NCI-H748 (cell line): ENCODE measurements at regions not wholly inside any gene's neighbourhood (a gene's known extent, or its start where the extent isn't known, plus 50 kb on each side); places are given as distances from the start of the nearest gene placed in this dataset.
"Not testable (repeated sequence)": the region's sequence is repeated elsewhere in the genome, so short reads cannot be mapped to it uniquely, and the experiment has no call there.

Experiments used
- DNase-seq: peaks from one replicate; lab custom pipeline; 2025; ENCODE audit not compliant: unreplicated experiment; lab: John Stamatoyannopoulos, UW

DNA sequence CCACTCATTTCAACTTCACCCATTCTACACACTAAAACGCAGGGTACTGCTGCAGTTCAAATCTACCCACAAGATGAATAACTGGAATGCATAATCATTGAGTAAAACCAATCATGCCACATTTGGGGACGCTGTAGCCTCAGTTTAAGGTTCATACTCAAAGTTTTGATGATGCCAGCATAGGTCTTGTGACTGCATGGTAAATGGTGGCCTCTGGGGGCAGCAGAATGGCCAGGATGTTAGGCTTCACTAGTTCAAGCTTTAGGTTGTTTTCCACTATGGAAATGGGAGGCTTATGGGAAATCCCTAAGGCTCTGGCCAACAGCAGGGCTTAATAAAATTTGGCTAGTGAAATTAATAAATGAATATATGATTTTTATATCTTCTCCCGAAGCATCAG, 104.3 kb upstream of the TSC22D2 start:
- DNase-seq = no peak

DNA sequence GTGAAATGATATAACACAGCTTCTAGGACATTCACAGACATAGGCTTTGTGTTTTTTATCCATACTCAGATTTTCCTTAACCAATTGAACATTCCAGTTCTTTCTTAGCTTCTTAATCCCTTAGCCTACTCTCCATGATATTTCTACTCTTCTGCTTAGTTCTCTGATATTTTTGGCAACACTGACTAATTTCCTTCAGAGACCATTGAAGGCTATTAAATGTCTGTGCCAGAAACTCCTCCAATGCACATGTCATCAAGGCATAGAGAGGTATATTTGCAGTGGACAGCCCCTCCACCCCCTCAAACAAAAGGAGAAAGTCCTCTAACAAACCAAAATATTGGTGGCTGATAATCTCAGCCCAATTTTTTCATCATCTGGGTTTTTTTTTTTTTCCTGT, 105.9 kb upstream of the TSC22D2 start:
- DNase-seq = no peak

DNA sequence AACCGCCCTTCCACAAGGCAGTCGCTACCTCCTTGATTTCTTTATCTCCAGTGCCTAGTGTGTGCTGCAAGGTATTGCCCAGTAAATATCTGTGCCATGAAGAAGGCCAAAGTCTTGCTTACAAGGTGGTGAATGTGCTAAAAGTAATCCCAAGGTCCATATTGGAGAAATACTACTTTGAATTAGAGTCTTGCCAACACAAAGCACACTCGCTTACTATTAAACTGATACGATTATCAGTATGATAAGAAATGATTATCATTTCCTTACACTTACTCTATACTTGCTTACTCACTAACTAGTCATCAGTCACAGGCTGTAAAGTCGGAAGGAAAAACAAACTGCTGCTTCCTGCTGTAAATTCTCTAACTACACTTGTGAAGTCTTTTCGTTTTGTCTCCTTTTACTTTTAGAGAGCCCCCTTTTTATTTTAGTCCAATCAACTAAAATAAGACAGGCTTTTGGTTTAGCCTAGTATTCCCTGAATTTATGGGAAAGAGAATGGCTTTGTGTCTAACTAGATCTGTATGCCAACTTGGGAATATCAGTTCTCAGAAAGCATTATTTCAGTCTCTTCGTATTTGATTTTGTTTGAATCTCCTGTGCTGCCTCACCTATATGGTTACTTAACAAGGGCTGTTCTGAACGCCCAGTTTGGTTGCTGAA, 107.1 kb upstream of the TSC22D2 start:
- DNase-seq = no peak

DNA sequence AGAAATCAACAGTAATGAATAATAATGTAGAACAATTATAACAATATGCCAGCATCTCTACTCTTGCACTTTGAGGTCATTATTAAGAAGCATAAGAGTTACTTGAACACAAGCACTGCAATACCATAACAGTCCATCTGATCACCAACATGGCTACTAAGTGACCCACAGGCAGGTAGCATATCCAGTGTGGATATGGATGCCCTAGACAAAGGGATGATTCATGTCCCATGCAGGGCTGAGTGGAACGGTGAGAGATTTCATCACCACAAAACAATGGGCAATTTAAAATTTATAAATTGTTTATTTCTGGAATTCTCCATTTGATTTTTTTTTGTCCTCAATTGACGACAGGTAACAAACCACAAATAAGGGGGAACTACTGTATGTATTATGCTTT, 107.7 kb upstream of the TSC22D2 start:
- no peak for DNase-seq

DNA sequence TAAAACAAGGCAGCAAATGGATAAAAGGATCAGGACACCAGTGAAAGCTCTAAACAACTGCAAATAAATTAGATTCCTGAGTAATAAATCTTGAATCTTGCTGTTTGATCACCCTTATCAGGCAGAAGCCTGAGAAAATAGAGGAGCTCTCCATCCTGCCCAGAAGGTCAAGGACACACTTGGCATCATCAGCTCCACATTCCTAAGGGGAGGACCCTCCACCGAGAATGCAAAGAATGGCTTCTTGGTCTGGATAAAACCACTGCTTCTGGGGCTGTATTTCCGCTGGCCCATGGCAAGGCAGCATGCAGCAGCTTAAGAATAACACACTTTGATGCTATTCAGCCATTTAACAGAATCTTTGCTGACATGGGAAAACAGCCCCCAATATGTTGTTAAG, 108.9 kb upstream of the TSC22D2 start:
- no peak for DNase-seq

DNA sequence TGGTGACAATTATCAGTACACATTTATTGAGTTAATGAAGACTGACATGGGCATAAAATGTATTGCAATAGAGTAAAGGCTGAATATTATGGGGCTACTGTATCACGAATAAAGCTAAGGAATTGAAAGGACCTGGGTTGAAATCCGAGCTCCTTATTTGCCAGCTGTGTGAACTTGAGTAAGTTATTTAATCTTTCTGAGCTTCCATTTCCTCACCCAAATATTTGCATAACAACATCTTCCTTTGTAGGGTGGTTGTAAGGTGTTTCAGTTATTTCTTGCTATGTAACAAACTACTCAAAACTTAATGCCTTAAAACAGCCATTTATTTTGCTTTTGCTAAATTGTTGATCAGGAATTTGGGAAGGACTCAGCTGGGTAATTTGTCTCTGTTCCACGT, 111.1 kb upstream of the TSC22D2 start:
- DNase-seq = no peak

DNA sequence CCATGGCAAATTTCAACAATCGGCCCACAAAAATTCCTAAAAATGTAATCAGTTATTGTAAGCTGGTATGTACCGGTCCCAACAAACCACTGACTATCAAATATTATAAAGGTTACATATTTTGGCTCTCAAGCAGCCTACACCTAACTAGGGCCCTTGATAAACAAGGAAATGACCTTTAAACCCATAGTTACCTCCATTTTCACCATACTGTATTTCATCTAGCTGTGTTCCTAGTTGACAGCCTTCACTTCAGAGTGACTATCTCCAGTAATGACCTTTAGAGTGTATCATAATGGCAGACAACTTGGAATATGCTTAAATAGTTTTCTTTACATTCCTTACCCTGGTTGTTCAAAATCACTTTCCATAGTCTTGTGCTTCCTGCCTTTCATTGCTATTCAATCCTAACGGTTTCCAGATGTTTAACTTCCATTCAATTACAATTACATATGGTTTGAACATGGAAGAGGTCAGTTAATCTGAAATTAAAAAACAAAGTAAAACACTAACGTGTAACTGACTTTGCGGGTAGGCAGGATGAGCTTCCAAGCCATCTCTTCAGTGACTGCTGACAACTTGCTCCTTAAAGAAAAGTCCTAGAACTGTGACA, 111.9 kb upstream of the TSC22D2 start:
- no peak for DNase-seq

DNA sequence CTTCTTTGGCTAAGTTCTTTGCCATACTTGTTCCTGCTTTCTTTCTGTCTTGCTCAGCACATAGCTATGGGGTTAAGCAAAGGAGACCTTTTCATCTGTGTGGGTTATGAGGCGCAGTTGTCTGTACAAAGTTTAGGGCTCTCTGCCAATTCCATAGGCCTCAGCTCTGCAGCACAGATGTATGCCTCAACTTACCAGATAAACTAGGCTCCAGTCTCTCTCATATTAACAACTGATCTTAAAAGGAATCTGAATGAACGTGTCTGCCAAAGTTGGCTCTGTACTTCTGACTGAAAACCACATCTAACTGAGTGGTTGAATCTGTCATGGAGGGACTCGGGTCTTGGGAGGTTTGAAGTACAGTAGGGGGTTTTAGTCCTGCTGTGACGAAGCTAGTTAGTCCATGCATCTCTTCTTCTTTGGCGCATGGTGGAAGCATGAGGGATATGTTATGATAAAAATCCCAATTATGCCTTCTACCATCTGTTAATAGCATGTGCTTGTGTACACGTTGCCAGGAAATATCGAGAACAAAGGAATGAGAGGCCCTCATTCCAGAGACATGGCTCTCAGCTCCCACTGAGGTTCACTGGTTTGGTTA, 114.6 kb upstream of the TSC22D2 start:
- DNase-seq = no peak

DNA sequence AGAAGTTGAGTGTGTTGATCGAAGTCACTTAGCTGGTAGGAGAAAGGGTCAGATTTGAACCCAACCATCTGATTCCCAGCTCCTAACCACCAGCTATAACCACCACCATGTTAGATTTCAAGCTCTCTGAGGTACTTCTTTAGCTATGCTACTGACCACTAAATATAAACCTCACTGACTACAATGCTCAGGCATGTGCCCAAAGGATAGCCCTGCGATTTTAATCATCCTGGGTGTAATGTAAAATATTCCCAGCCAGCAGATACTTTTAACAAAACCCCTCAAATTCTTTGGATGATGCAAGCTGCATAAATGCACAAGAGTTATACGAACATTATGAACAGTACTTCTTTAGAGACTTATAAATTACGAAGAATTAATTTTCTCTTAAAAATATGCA, 115.2 kb upstream of the TSC22D2 start:
- DNase-seq = no peak

DNA sequence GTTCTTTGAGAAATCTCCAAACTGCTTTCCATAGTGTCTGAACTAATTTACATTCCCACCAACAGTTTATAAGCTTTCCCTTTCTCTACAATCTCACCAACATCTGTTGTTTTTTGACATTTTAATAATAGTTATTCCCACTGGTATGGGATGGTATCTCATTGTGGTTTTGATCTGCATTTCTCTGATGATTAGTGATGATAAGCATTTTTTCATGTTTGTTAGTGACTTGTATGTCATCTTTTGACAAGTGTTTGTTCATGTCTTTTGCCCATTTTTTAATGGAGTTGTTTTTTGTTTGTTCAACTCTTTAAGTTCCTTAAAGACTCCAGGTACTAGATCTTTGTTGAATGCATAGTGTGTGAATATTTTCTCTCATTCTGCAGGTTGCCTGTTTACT, 116.6 kb upstream of the TSC22D2 start:
- DNase-seq = no peak

DNA sequence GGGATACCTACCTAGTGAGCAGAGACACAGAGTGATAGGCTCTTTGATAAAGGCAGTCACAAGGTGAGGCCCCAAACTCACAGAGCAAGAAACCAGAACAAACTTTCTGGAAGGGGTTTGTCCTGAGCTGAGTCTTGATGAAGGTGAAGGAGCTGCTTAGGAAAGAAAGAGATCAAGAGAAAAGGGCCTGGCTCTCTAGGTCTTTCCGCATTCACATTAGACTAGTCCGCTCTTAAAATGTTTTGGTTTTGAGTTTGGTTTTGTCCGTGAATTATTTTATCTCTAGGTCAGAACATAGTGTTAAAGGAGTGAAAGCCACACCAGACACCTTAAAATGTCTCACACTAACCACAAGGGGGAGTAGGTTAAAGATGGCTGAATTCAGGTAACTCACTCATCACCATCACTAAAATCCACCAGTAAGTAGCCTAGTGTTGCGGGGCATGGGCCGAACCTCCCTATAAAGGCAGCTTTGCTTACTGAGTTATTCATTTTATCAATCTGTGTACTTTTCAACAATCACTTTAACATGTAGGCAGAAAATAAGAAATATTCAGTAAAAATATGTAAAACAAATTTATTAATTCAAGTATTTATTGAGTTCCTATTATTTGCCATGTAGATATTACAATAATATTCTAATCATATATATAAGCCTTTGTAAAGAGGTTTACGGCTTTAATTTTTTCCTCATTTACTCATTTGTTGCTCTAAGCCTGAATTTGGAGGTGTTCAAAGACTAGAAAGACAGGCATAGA, 121.5 kb upstream of the TSC22D2 start:
- DNase-seq = peak; percentile 45

DNA sequence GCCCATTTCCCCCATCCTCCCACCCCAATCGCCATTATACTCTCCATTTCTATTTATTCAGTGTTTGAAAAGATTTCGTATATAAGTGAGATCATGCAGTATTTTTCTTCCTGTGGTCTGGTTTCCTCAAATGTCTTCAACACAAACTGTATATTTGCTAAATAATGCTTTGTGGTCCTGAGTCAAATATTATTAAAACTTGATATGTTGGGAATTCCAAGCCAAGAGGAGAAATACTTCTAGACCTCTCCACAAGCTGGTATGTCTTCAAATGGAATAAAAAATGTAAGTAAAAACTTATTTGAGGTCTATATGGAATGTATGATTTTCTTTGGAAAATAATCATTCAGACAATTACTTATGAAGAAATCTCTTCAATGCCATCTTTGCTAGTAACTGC, 122.5 kb upstream of the TSC22D2 start:
- no peak for DNase-seq

DNA sequence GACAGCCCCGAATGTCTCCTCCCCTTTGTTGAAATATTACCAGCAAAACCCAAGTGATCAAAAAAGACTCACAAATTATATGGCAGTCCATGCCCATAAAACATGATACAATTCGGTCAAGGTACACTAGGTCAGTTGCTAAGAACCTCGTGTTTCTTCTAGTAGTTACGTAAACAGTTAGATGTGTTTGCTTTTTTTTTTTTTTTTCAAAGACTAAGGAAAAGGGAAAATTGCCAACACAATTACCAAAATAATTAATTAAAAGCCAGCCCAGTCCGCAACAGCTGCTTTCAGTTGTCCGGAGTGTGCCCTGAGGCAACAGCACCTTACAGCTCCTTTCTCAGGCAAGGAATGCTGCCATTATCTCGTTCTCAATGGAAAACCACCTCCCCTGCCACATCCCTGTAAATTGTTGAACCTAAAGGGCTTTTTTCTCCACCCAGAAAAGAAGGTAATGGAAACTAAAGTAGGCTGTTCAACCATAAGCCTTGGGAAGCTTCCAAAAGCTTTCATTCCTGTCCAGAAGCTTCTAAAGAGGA, 129.2 kb upstream of the TSC22D2 start:
- peak; percentile 81 for DNase-seq

DNA sequence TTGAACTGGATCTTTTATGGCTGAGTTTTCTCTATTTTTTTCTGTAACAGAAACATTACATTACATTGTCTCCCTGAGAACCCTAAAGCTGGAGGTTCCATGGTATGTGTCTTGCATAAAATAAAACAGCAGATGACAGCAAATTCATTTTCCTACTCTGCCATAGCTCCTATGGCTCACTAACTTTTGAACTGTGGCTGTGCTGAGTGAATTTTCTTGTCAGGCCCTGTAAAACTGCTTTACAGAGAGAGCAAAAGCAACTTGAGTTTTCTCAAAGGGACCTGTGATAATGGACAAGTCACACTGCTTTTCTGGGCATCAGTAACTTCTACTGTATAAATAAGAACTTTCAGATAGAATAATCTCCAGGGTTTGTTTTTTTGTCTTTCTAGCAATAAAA, 129.9 kb upstream of the TSC22D2 start:
- peak; percentile 1 for DNase-seq

DNA sequence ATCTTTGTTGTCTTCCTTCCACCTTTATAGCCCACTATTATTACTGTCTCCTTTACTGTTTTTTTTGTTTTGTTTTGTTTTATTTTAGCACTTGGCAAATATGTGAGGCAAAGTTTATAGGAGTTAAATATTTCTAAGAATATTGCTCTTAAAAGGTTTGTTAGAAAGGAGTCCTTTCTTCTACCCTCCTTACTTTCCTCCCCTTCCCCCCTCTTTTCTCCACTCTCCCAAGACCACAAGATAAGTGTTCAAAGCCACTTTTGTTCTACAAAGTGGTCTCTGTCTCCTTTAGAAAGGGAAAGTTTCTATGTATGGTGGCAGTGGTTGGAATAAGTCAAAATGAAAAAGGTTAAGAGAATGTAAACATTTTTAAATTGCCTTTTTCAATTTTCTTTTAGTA, 130.7 kb upstream of the TSC22D2 start:
- no peak for DNase-seq

DNA sequence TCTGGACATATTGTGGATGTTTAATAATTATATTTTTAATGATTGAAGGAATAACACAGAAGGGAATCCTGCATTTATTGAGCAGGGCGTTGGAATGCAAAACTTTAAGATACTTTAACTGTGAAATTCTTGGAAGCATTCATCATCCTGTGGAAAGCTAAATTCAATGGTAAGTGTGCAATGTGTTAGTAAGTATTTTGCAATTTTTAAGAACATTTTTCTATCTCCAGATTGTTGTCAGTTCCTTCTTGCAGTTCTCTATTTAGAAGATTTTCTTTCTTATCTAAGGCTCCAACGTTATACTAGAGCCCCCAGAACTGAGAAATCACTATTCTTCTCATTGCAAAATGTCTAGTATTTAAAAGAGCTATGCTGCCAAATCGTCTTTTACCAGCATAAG, 132.2 kb upstream of the TSC22D2 start:
- no peak for DNase-seq

DNA sequence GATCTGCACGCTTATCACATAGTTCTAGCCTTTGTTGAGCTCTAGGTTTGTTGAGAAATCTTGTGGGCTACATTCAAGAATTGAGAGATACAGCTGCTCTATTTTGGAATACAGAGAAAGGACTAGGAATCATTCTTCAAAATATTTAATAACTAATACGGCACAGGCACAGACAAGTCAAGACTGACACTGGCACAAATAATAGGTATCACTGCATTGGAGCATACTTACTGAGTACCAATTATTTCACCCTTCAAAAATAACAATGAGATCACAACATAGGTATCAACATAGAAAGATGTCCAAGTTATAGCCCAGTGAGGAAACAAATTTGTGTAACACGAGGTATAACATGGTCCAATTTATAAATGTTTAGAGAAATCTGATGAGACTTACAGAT, 133.7 kb upstream of the TSC22D2 start:
- DNase-seq = no peak

DNA sequence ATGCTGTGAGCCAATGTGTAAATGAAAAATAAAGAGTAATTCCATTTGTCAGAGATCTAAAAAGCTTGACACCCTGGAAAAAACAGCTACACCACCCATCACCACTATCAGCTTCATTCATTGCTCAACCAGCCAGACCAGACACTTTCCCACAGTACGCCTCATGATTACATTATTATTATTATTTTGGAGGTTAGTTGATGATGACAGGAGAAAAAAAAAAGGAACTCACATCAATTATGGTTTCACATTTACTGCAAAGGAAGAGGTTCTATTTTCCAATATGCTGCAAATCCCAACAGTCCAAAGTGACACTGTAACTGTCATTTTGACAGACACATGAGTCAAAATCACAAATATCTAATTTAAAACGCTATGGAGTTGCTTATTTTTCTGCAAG, 134.7 kb upstream of the TSC22D2 start:
- no peak for DNase-seq

DNA sequence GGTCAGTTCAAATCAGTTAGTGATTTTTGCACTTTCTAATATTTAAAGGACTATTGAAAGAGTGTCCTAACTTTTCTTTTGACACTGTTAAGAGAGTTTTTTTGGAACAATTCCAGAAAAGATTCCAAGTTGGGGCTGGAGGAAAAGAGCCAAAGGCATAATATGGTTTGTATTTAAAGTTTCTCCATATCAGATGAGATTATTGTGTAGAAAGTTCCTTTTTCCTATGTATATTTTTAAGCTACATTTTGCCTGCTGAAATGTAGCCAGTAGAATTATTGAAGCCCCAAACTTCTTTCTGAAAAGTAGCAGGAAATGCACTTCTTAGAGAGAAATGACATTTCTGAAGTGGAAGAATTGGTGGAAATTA, 136.5 kb upstream of the TSC22D2 start:
- DNase-seq = no peak

DNA sequence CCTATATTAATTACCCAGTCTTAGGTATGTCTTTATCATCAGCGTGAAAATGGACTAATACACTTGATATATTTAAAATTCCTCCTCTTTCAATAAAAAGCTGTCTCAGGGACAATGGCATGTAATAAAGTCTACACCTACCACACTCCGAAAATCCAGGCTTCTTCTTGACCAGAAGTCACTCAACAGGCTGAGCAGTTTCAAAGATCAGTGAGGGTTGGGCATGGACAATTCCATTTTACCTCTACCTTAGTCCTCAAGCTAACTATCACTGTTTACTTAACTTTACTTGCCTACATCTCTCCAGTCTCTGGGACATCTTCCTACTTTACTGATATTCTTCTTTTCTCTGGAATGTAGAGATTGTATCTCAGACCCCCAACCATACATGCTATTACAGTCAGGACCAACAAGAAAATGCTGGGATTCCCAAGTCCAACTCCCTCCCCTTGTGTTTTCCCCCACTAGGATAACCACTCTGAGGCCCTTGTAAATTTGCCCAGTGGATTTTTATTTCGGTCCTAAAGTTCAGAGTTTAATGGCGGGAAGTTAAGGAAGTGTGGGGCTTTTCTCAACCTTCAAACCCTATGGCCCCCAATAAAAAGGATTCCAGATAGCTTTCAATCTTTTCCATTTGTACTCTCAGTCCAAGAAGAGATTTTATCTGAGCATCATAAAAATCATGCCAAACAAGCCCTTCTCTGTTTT, 137.1 kb upstream of the TSC22D2 start:
- no peak for DNase-seq

DNA sequence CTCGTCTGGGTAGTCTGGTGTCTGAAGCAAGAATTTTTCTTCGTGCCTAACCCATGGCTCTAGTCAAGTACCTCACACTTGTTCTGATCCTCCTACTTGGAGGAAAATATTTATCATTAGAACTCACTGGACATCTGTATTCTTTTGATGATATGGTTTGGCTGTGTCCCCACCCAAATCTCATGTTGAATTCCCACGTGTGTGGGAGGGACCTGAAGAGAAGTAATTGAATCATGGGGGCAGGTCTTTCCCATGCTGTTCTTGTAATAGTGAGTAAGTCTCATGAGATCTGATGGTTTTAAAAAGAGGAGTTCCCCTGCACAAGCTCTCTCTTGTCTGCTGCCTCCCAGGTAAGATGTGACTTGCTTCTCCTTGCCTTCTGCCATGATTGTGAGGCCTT, 137.7 kb upstream of the TSC22D2 start:
- not testable (repeated sequence) for DNase-seq
